Neural progenitor cell (in vitro differentiated cells): ENCODE measurements at regions not wholly inside any gene's neighbourhood (a gene's known extent, or its start where the extent isn't known, plus 50 kb on each side); places are given as distances from the start of the nearest gene placed in this dataset.

Experiments
- EZH2 ChIP-seq: fragments of 200-600 bp; sonication (generic); IDR thresholded peaks from 2 replicates; pipeline ENCODE4 v1.6.1; 2017; ENCODE audit warnings: antibody characterized with exemption, mild to moderate bottlenecking, moderate library complexity
- EZH2phosphoT487 ChIP-seq: fragments of 200-600 bp; sonication (generic); IDR thresholded peaks from 2 replicates; pipeline ENCODE4 v1.6.1; 2017; ENCODE audit warnings: antibody characterized with exemption
- TF ChIP-seq, protein P1 (sequence below): fragments of 200-600 bp; sonication (generic); IDR thresholded peaks from 2 replicates; pipeline ENCODE4 v1.5.1; 2017; ENCODE audit warnings: antibody characterized with exemption, mild to moderate bottlenecking

DNA sequence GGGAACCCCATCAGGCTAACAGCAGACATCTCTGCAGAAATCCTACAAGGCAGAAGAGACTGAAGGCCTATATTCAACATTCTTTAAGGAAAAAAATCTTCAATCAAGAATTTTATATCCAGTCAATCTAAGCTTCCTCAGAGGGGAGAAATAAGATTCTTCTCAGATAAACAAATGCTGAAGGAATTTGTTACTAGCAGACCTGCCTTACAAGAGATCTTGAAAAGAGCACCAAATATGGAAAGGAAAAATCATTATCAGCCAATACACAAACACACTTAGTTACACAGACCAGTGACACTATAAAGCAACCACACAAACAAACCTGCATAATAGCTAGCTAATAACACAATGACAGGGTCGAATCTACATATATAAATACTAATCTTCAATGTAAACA lies 96.5 kb downstream of the SUCLG1 start:
- TF ChIP-seq, protein P1, sequence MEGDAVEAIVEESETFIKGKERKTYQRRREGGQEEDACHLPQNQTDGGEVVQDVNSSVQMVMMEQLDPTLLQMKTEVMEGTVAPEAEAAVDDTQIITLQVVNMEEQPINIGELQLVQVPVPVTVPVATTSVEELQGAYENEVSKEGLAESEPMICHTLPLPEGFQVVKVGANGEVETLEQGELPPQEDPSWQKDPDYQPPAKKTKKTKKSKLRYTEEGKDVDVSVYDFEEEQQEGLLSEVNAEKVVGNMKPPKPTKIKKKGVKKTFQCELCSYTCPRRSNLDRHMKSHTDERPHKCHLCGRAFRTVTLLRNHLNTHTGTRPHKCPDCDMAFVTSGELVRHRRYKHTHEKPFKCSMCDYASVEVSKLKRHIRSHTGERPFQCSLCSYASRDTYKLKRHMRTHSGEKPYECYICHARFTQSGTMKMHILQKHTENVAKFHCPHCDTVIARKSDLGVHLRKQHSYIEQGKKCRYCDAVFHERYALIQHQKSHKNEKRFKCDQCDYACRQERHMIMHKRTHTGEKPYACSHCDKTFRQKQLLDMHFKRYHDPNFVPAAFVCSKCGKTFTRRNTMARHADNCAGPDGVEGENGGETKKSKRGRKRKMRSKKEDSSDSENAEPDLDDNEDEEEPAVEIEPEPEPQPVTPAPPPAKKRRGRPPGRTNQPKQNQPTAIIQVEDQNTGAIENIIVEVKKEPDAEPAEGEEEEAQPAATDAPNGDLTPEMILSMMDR, result no peak
- no peak for TF ChIP-seq EZH2
- TF ChIP-seq EZH2phosphoT487, result no peak
